K562 (cell line): ENCODE measurements at regions not wholly inside any gene's neighbourhood (a gene's known extent, or its start where the extent isn't known, plus 50 kb on each side); places are given as distances from the start of the nearest gene placed in this dataset.

ENCODE experiments used
- ATAC-seq: fragments of 200-7000 bp; cut with Tn5 transposase; 3 replicates; pipeline ENCODE4 v1.9.1; 2020; ENCODE audit warnings: moderate library complexity
- BruUV-seq: library from RNA; stranded (reverse); fragments of 400-500 nt; replicated peaks from 2 replicates; lab custom pipeline; 2021; lab: Mats Ljungman, UMichigan
- CTCF ChIA-PET: fragments of 300-600 bp; formaldehyde crosslinking; extraction: SDS; loops from one replicate; lab custom pipeline; 2021; ENCODE audit warnings: low intra/inter-chr PET ratio; lab: Yijun Ruan, JAX
- POLR2A ChIA-PET: fragments of 300-600, 350-650 bp; sonication (Branson Sonifier 250); formaldehyde crosslinking; extraction: SDS; loops from one replicate; lab custom pipeline; 2021; ENCODE audit warnings: antibody characterized with exemption, inconsistent platforms; lab: Yijun Ruan, JAX
- DNase-seq, 4 experiments: peaks; one replicate each; pipeline versions ENCODE4 v3.0.0 to v3.0.0-alpha.2; 2011 to 2018; ENCODE audit warnings: low spot score in 3 of 4, mixed read lengths in 3 of 4; ENCODE audit errors: extremely low read depth in 1 of 4
- FAIRE-seq: peaks from 2 replicates; lab custom pipeline; 2011; peaks lifted over from hg19 to GRCh38; lab: Jason Lieb, UNC
- H2AFZ ChIP-seq: 2 replicates; pipeline ENCODE4 v1.6.0; 2011; ENCODE audit warnings: low read depth, low read length, control low read depth, inconsistent platforms
- H3K27ac ChIP-seq: fragments of 200-600 bp; 3 replicates; pipeline ENCODE4 v1.8.0; 2011; ENCODE audit warnings: low read depth, mild to moderate bottlenecking, control low read depth, inconsistent platforms, low read length, moderate library complexity, mixed read lengths; ENCODE audit errors: extremely low read depth
- H3K27me3 ChIP-seq, 2 experiments: fragments of 300-600 bp in 1 of 2; 2 replicates in 1 of 2; 3 replicates in 1 of 2; pipeline versions ENCODE4 v1.6.0 to v1.8.0; 2011; ENCODE audit warnings: inconsistent platforms in 2 of 2, low read length in 2 of 2, mild to moderate bottlenecking in 1 of 2, mixed read lengths in 1 of 2, moderate library complexity in 1 of 2; ENCODE audit not compliant: control insufficient read depth in 2 of 2, insufficient read depth in 2 of 2
- H3K36me3 ChIP-seq: fragments of 300-600 bp; 3 replicates; pipeline ENCODE4 v1.8.0; 2011; ENCODE audit warnings: mild to moderate bottlenecking, low read length, inconsistent platforms; ENCODE audit not compliant: control insufficient read depth, insufficient read depth
- H3K4me1 ChIP-seq, 2 experiments: fragments of 200-600 bp in 1 of 2; replicated peaks in 1 of 2; 2 replicates in 1 of 2; 3 replicates in 1 of 2; pipeline versions ENCODE4 v1.5.1 to v1.8.0; 2011; ENCODE audit warnings: inconsistent platforms in 2 of 2, low read length in 2 of 2, mild to moderate bottlenecking in 1 of 2, mixed read lengths in 1 of 2, moderate library complexity in 1 of 2; ENCODE audit not compliant: control insufficient read depth in 2 of 2, insufficient read depth in 2 of 2
- H3K4me2 ChIP-seq: 2 replicates; pipeline ENCODE4 v1.6.1; 2011; ENCODE audit warnings: low read length, control low read depth, inconsistent platforms, mixed read lengths; ENCODE audit not compliant: insufficient read depth
- H3K4me3 ChIP-seq: fragments of 200-600 bp; sonication (generic), shearing (Covaris generic); 2 replicates; pipeline ENCODE4 v1.5.1; 2016; ENCODE audit warnings: control low read depth, inconsistent platforms
- H3K79me2 ChIP-seq: fragments of 200-600 bp; 3 replicates; pipeline ENCODE4 v1.8.0; 2011; ENCODE audit warnings: low read length, inconsistent platforms; ENCODE audit not compliant: control insufficient read depth, insufficient read depth
- H3K9ac ChIP-seq, 2 experiments: 2 replicates each; pipeline versions ENCODE4 v1.6.0 to v1.6.1; 2011; ENCODE audit warnings: low read depth in 2 of 2, low read length in 2 of 2, control low read depth in 1 of 2, inconsistent platforms in 1 of 2, mild to moderate bottlenecking in 1 of 2, mixed read lengths in 1 of 2; ENCODE audit not compliant: insufficient read depth in 1 of 2
- H3K9me1 ChIP-seq: one replicate; pipeline ENCODE4 v1.6.0; 2011; ENCODE audit warnings: inconsistent platforms, mild to moderate bottlenecking, low read length, moderate library complexity; ENCODE audit not compliant: control insufficient read depth, insufficient read depth
- H3K9me3 ChIP-seq: replicated peaks from 2 replicates; pipeline ENCODE4 v1.5.1; 2011; ENCODE audit warnings: low read depth, low read length, inconsistent platforms; ENCODE audit not compliant: control insufficient read depth, insufficient read depth
- H4K20me1 ChIP-seq: replicated peaks from 2 replicates; pipeline ENCODE4 v1.6.1; 2011; ENCODE audit warnings: low read length, inconsistent platforms, mixed read lengths; ENCODE audit not compliant: control insufficient read depth, insufficient read depth
- ETV6 ChIP-seq, 3 experiments: fragments of 150-350 bp in 1 of 3; sonication (generic) in 1 of 3; formaldehyde crosslinking in 1 of 3; IDR thresholded peaks; 2 replicates each; pipeline versions ENCODE4 v1.6.1 to v1.8.0; 2014 to 2022; ENCODE audit warnings: borderline replicate concordance in 2 of 3, low read depth in 2 of 3, antibody characterized with exemption in 1 of 3, low read length in 1 of 3, mild to moderate bottlenecking in 1 of 3, missing genetic modification reagents in 1 of 3
- FOXA3 ChIP-seq, 2 experiments: fragments of 450-650 bp in 1 of 2; sonication (generic) in 1 of 2; formaldehyde crosslinking; IDR thresholded peaks in 1 of 2; conservative IDR thresholded peaks in 1 of 2; 2 replicates each; pipeline versions ENCODE4 v1.4.0 to v1.8.0; 2020 to 2022; ENCODE audit warnings: mild to moderate bottlenecking in 2 of 2, missing genetic modification reagents in 1 of 2
- MEIS2 ChIP-seq: fragments of 450-650 bp; IDR thresholded peaks from 2 replicates; pipeline ENCODE4 v1.6.1; 2014; ENCODE audit warnings: mild to moderate bottlenecking; ENCODE audit not compliant: partially characterized antibody
- NFIX ChIP-seq: fragments of 250-450 bp; sonication (Bioruptor Pico); IDR thresholded peaks from 2 replicates; pipeline ENCODE4 v1.4.0; 2020; ENCODE audit warnings: low read depth, mild to moderate bottlenecking, moderate library complexity
- RBM14 ChIP-seq: fragments of 200-400 bp; formaldehyde crosslinking; IDR thresholded peaks from 2 replicates; pipeline ENCODE4 v1.6.1; 2018; ENCODE audit warnings: low read depth, mild to moderate bottlenecking, low read length, moderate library complexity, borderline replicate concordance; ENCODE audit not compliant: insufficient read depth
- RREB1 ChIP-seq: fragments of 250-450 bp; sonication (Bioruptor Pico); IDR thresholded peaks from 2 replicates; pipeline ENCODE4 v1.4.0; 2020
- VEZF1 ChIP-seq: fragments of 200-800 bp; sonication (Bioruptor generic); IDR thresholded peaks from 2 replicates; pipeline ENCODE4 v1.6.1; 2017; ENCODE audit warnings: missing genetic modification characterization, missing compliant biosample characterization
- ZNF197 ChIP-seq: fragments of 200-800 bp; sonication (Bioruptor generic); IDR thresholded peaks from 2 replicates; pipeline ENCODE4 v1.6.1; 2016; ENCODE audit warnings: low read depth, missing genetic modification characterization, missing compliant biosample characterization
- ZNF436 ChIP-seq: fragments of 250-450, 450-650 bp; sonication (Bioruptor Pico); formaldehyde crosslinking; IDR thresholded peaks from 2 replicates; pipeline ENCODE4 v1.7.0; 2020; ENCODE audit warnings: mild to moderate bottlenecking
- WGBS: fragments of 100-300 bp; shearing (Covaris generic); methylation state at CpG from one replicate; pipeline ENCODE4 v1.1.6; 2016; ENCODE audit warnings: low coverage, mixed read lengths; ENCODE audit not compliant: insufficient coverage; ENCODE audit errors: missing lambda C conversion rate; 5-methylcytosine and 5-hydroxymethylcytosine counted together
- in situ Hi-C: fragments of 300-500 bp; cut with MboI; formaldehyde crosslinking; loops from 4 replicates; pipeline ENCODE4 v1.15.0; 2018; ENCODE audit warnings: inconsistent platforms, mixed read lengths
- intact Hi-C: fragments of 100-400 bp; cut with micrococcal nuclease; formaldehyde crosslinking; loops from 2 replicates; pipeline ENCODE4 v1.14.2; 2022

GRCh38 chr6:88236612-88237360, 70.6 kb upstream of the CNR1 start:
- Histone ChIP-seq H3K9me1 (no peaks in the 10 kb centered on the region), H4K20me1 (no peaks in the 10 kb centered on the region), H3K27me3 (no peaks in the 10 kb centered on the region), H2AFZ (no peak overlapping the region), H3K36me3 (no peaks in the 10 kb centered on the region), H3K9ac (no peak overlapping the region), H3K4me1 (no peaks in the 10 kb centered on the region), H3K4me3 (no peak overlapping the region), H3K79me2 (no peaks in the 10 kb centered on the region), H3K27ac (no peak overlapping the region), H3K9me3 (no peaks in the 10 kb centered on the region; the same call in 1 of the 2 replicates), H3K4me2 (no peak overlapping the region)
- ChIA-PET POLR2A (no interaction called here), CTCF (no interaction called here)
- BruUV-seq: no TSS peak
- intact Hi-C loops: no loop called here
- no peak for FAIRE-seq
- no peak for TF ChIP-seq FOXA3 (CRISPR knock-in tag; conservative IDR thresholded peaks at IDR 0.05 in 1 of 2, IDR thresholded peaks at IDR 0.05 in 1 of 2)
- no peak for TF ChIP-seq ZNF436 (CRISPR knock-in tag)
- no peak for TF ChIP-seq RBM14
- no peak for TF ChIP-seq ETV6 (IDR thresholded peaks at IDR 0.05; ENCODE audit: borderline replicate concordance in 1 of 2, low read depth in 2 of 2, low read length in 1 of 2)
- no peak for TF ChIP-seq ETV6 (CRISPR knock-in tag; IDR thresholded peaks at IDR 0.05; ENCODE audit: borderline replicate concordance)
- TF ChIP-seq VEZF1 (CRISPR knock-in tag): no peak
- TF ChIP-seq ZNF197: no peak
- TF ChIP-seq RREB1 (CRISPR knock-in tag): no peak
- TF ChIP-seq NFIX: no peak
- no peak for TF ChIP-seq MEIS2
- WGBS: 21% methylated on average over 7 of the region's 7 CpGs
- in situ Hi-C loops: no loop called here
- DNase-seq: no peak
- ATAC-seq: no peak
